HG02840 (cell line): ENCODE measurements at regions not wholly inside any gene's neighbourhood (a gene's known extent, or its start where the extent isn't known, plus 50 kb on each side); places are given as distances from the start of the nearest gene placed in this dataset.
"Not testable (repeated sequence)": the region's sequence is repeated elsewhere in the genome, so short reads cannot be mapped to it uniquely, and the experiment has no call there.

ENCODE experiments used
- ATAC-seq: cut with Tn5 transposase; IDR thresholded peaks from one replicate; pipeline ENCODE4 v1.9.1; 2021; ENCODE audit warnings: mild to moderate bottlenecking, moderate library complexity, moderate number of reproducible peaks; ENCODE audit not compliant: unreplicated experiment, low FRiP score

- no peak for ATAC-seq
These were observed 267.6 kb downstream of the PCDH17 start for GRCh38 chr13:57899096-57899495.

- ATAC-seq: not testable (repeated sequence)
These were observed 278.3 kb downstream of the PCDH17 start for GRCh38 chr13:57909833-57910232.

- ATAC-seq: no peak
These were observed 286.5 kb downstream of the PCDH17 start for GRCh38 chr13:57918086-57918485.

GRCh38 chr13:57918913-57919312 lies 287.4 kb downstream of the PCDH17 start:
- no peak for ATAC-seq

GRCh38 chr13:57925250-57925649 lies 293.7 kb downstream of the PCDH17 start:
- ATAC-seq: no peak

- no peak for ATAC-seq
These were observed 294.2 kb downstream of the PCDH17 start for GRCh38 chr13:57925751-57926150.

- ATAC-seq: no peak
These were observed 300.5 kb downstream of the PCDH17 start for GRCh38 chr13:57932061-57932460.

- ATAC-seq: no peak
These were observed 302.1 kb downstream of the PCDH17 start for GRCh38 chr13:57933606-57934005.

GRCh38 chr13:57935965-57936364 lies 304.4 kb downstream of the PCDH17 start:
- ATAC-seq: no peak

- peak; percentile 68 for ATAC-seq
These were observed 314.8 kb downstream of the PCDH17 start for GRCh38 chr13:57946361-57946760.

- ATAC-seq: no peak
These were observed 317.3 kb downstream of the PCDH17 start for GRCh38 chr13:57948884-57949283.

GRCh38 chr13:57969951-57970350 lies 338.4 kb downstream of the PCDH17 start:
- no peak for ATAC-seq

GRCh38 chr13:57970404-57970803 lies 338.9 kb downstream of the PCDH17 start:
- no peak for ATAC-seq

- ATAC-seq: no peak
These were observed 351.2 kb downstream of the PCDH17 start for GRCh38 chr13:57982782-57983181.

GRCh38 chr13:57988276-57988675 lies 356.7 kb downstream of the PCDH17 start:
- no peak for ATAC-seq

- ATAC-seq: no peak
These were observed 359.5 kb downstream of the PCDH17 start for GRCh38 chr13:57991041-57991440.

GRCh38 chr13:57992416-57992815 lies 360.9 kb downstream of the PCDH17 start:
- ATAC-seq: no peak

- no peak for ATAC-seq
These were observed 365.2 kb downstream of the PCDH17 start for GRCh38 chr13:57996717-57997116.

- no peak for ATAC-seq
These were observed 373.2 kb downstream of the PCDH17 start for GRCh38 chr13:58004751-58005150.

GRCh38 chr13:58018020-58018419 lies 386.5 kb downstream of the PCDH17 start:
- no peak for ATAC-seq

- ATAC-seq: no peak
These were observed 387.3 kb downstream of the PCDH17 start for GRCh38 chr13:58018865-58019264.

GRCh38 chr13:58024103-58024502 lies 392.6 kb downstream of the PCDH17 start:
- ATAC-seq: no peak

- ATAC-seq: no peak
These were observed 394.3 kb downstream of the PCDH17 start for GRCh38 chr13:58025821-58026220.
